Kidney (tissue), 13 donors: ENCODE measurements at regions not wholly inside any gene's neighbourhood (a gene's known extent, or its start where the extent isn't known, plus 50 kb on each side); places are given as distances from the start of the nearest gene placed in this dataset.

Experiments
- DNase-seq, 5 donors: peaks; one replicate each; pipeline ENCODE4 v3.0.0-alpha.2; 2013 to 2020
- FAIRE-seq: peaks from 2 replicates; lab custom pipeline; 2012; peaks lifted over from hg19 to GRCh38; lab: Jason Lieb, UNC
- H3K27ac ChIP-seq, 2 donors: one replicate each; pipeline ENCODE4 v1.7.0; 2013; ENCODE audit warnings: low read depth in 2 of 2, low read length in 2 of 2, inconsistent platforms in 1 of 2
- H3K27me3 ChIP-seq: one replicate; pipeline ENCODE4 v1.7.1; 2013; ENCODE audit warnings: low read length, inconsistent platforms; ENCODE audit not compliant: control insufficient read depth, insufficient read depth
- H3K36me3 ChIP-seq, 3 donors: one replicate each; pipeline versions ENCODE4 v1.7.0 to v1.7.1; 2013; ENCODE audit warnings: low read length in 3 of 3, control low read depth in 1 of 3, inconsistent platforms in 1 of 3; ENCODE audit not compliant: insufficient read depth in 3 of 3, control insufficient read depth in 2 of 3
- H3K4me1 ChIP-seq, 3 donors: one replicate each; pipeline versions ENCODE4 v1.7.0 to v1.7.1; 2013; ENCODE audit warnings: low read length in 3 of 3, inconsistent platforms in 1 of 3, low read depth in 1 of 3; ENCODE audit not compliant: control insufficient read depth in 2 of 3, insufficient read depth in 2 of 3
- H3K4me3 ChIP-seq, 3 donors: one replicate each; pipeline versions ENCODE4 v1.7.0 to v1.8.1; 2013; ENCODE audit warnings: low read length in 3 of 3, control low read depth in 1 of 3, inconsistent platforms in 1 of 3
- H3K9ac ChIP-seq, 3 donors: one replicate each; pipeline versions ENCODE4 v1.7.0 to v1.7.1; 2013; ENCODE audit warnings: low read length in 3 of 3, control low read depth in 1 of 3, inconsistent platforms in 1 of 3
- H3K9me3 ChIP-seq, 3 donors: one replicate each; pipeline versions ENCODE4 v1.7.0 to v1.7.1; 2013; ENCODE audit warnings: low read length in 3 of 3, control low read depth in 1 of 3, inconsistent platforms in 1 of 3; ENCODE audit not compliant: control insufficient read depth in 2 of 3, insufficient read depth in 1 of 3
- CTCF ChIP-seq: IDR thresholded peaks from 3 replicates; pipeline ENCODE4 v1.5.1; 2012; ENCODE audit warnings: mild to moderate bottlenecking, moderate library complexity, borderline replicate concordance; ENCODE audit not compliant: insufficient read depth; ENCODE audit errors: extremely low read depth
- intact Hi-C: fragments of 100-400 bp; cut with DNase I; formaldehyde crosslinking; loops from one replicate; pipeline ENCODE4 v1.11.1; 2022
- donor health status: control.
- donor health status: control.
- donor health status: control.
- donor health status: control.
- donor health status: control.
- donor health status: DM: yes; HTN: yes; CAD: no.
- donor health status: Normal renal cell carcinoma (clear cell type).

- no peaks in the 10 kb centered on the region for H3K36me3 ChIP-seq
- H3K4me1 ChIP-seq: no peaks in the 10 kb centered on the region
- DNase-seq: no peak
- H3K9me3 ChIP-seq: no peaks in the 10 kb centered on the region
- FAIRE-seq: no peak
- H3K4me3 ChIP-seq: no peak overlapping the region
- H3K27ac ChIP-seq: no peak overlapping the region
- intact Hi-C loops: no loop called here
- TF ChIP-seq CTCF: no peak
- H3K27me3 ChIP-seq: no peaks in the 10 kb centered on the region
- H3K9ac ChIP-seq: no peak overlapping the region
These were observed 258.6 kb downstream of the EFNB2 start for GRCh38 chr13:106276876-106277275.

GRCh38 chr13:106275446-106276032, 259.9 kb downstream of the EFNB2 start:
- intact Hi-C loops: no loop called here
- no peaks in the 10 kb centered on the region for H3K36me3 ChIP-seq
- no peak for FAIRE-seq
- no peaks in the 10 kb centered on the region for H3K27me3 ChIP-seq
- no peak for TF ChIP-seq CTCF
- no peaks in the 10 kb centered on the region for H3K4me1 ChIP-seq
- no peak overlapping the region for H3K27ac ChIP-seq
- H3K9me3 ChIP-seq: no peaks in the 10 kb centered on the region
- no peak overlapping the region for H3K9ac ChIP-seq
- H3K4me3 ChIP-seq: no peak overlapping the region
- DNase-seq: no peak

- Histone ChIP-seq H3K27me3 (no peaks in the 10 kb centered on the region), H3K4me1 (no peaks in the 10 kb centered on the region), H3K9me3 (no peaks in the 10 kb centered on the region), H3K27ac (no peak overlapping the region), H3K4me3 (no peak overlapping the region), H3K9ac (no peak overlapping the region), H3K36me3 (no peaks in the 10 kb centered on the region)
- DNase-seq: no peak
- no peak for FAIRE-seq
- no peak for TF ChIP-seq CTCF
- intact Hi-C loops: no loop called here
These were observed 260.8 kb downstream of the EFNB2 start for GRCh38 chr13:106274551-106275203.
